ENCODE measurements at regions not wholly inside any gene's neighbourhood (a gene's known extent, or its start where the extent isn't known, plus 50 kb on each side); places are given as distances from the start of the nearest gene placed in this dataset.

DNA sequence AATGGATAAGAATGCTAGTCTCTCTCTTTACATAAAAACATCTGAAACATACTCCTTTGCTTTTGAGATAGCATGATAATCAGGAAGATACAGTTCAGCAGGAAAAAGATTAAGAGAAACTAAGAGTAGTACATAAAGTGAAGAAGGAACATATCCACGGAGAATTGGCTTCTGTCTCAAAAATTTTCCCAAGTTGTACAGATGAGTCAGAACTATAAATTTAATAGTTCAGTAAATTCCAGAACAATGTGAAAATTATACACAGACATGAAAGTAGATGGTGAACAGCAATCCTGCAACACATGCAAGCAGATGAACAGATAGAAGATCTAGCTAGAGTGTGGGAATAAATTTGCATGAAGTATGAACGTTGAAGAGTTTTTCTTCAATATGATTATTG is 691.4 kb upstream of the RIOK2 start:
- ATAC-seq (no peak), DNase-seq (ENCODE audit: low read depth, low spot score) (no peak)
- Histone ChIP-seq H3K4me1 (ENCODE audit: control insufficient read depth, insufficient read depth, low read length) (no peaks in the 10 kb centered on the region), H3K4me3 (ENCODE audit: low read depth in 2 of 2, low read length in 2 of 2) (no peak overlapping the region), H3K27me3 (ENCODE audit: control insufficient read depth, insufficient read depth, low read length) (no peaks in the 10 kb centered on the region), H3K27ac (ENCODE audit: low read length) (no peak overlapping the region), H3K9me3 (ENCODE audit: control insufficient read depth, insufficient read depth, low read depth, low read length) (no peaks in the 10 kb centered on the region), H3K36me3 (ENCODE audit: control insufficient read depth, insufficient read depth, low read length) (no peaks in the 10 kb centered on the region)
- TF ChIP-seq, protein P1, sequence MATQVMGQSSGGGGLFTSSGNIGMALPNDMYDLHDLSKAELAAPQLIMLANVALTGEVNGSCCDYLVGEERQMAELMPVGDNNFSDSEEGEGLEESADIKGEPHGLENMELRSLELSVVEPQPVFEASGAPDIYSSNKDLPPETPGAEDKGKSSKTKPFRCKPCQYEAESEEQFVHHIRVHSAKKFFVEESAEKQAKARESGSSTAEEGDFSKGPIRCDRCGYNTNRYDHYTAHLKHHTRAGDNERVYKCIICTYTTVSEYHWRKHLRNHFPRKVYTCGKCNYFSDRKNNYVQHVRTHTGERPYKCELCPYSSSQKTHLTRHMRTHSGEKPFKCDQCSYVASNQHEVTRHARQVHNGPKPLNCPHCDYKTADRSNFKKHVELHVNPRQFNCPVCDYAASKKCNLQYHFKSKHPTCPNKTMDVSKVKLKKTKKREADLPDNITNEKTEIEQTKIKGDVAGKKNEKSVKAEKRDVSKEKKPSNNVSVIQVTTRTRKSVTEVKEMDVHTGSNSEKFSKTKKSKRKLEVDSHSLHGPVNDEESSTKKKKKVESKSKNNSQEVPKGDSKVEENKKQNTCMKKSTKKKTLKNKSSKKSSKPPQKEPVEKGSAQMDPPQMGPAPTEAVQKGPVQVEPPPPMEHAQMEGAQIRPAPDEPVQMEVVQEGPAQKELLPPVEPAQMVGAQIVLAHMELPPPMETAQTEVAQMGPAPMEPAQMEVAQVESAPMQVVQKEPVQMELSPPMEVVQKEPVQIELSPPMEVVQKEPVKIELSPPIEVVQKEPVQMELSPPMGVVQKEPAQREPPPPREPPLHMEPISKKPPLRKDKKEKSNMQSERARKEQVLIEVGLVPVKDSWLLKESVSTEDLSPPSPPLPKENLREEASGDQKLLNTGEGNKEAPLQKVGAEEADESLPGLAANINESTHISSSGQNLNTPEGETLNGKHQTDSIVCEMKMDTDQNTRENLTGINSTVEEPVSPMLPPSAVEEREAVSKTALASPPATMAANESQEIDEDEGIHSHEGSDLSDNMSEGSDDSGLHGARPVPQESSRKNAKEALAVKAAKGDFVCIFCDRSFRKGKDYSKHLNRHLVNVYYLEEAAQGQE (IDR thresholded peaks at IDR 0.05; ENCODE audit: insufficient read depth in 1 of 2, low read depth in 2 of 2, low read length in 1 of 2) = no peak
- ChIA-PET CTCF (no interaction called here), POLR2A (no interaction called here)
- intact Hi-C loops (cut with micrococcal nuclease; ENCODE audit: unreplicated experiment) = no loop called here
- no TSS peak for BruUV-seq (replicated peaks)
- in situ Hi-C loops (cut with HindIII; ENCODE audit: low pct_unique_long_range_greater_than_20kb, low sequenced_read_pairs) = no loop called here

DNA sequence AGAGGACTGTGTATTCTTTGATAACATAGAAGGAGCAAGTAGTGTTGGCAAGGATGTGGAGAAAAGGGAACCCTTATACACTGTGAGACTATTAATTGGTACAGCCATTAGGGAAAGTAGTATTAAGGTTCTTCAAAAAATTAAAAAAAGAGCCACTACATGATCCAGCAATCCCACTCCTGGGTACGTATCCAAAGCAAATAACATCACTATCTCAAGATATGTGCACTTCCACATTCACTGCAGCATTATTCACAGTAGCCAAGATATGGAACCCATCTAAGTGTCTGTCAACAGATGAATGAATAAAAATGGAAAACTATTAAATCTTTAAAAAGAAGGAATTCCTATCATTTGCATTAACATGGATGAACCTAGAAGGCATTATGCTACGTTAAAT is 693.2 kb upstream of the RIOK2 start:
- ChIA-PET CTCF (no interaction called here), POLR2A (no interaction called here)
- no TSS peak for BruUV-seq (replicated peaks)
- ATAC-seq (no peak), DNase-seq (ENCODE audit: low read depth, low spot score) (no peak)
- H3K4me1 ChIP-seq (ENCODE audit: control insufficient read depth, insufficient read depth, low read length) = no peaks in the 10 kb centered on the region
- in situ Hi-C loops (cut with HindIII; ENCODE audit: low pct_unique_long_range_greater_than_20kb, low sequenced_read_pairs) (no loop called here), intact Hi-C loops (cut with micrococcal nuclease; ENCODE audit: unreplicated experiment) (no loop called here)
- no peaks in the 10 kb centered on the region for H3K36me3 ChIP-seq (ENCODE audit: control insufficient read depth, insufficient read depth, low read length)
- H3K9me3 ChIP-seq (ENCODE audit: control insufficient read depth, insufficient read depth, low read depth, low read length) = no peaks in the 10 kb centered on the region
- no peak overlapping the region for H3K27ac ChIP-seq (ENCODE audit: low read length)
- no peak overlapping the region for H3K4me3 ChIP-seq (ENCODE audit: low read depth in 2 of 2, low read length in 2 of 2)
- no peaks in the 10 kb centered on the region for H3K27me3 ChIP-seq (ENCODE audit: control insufficient read depth, insufficient read depth, low read length)
- no peak for TF ChIP-seq TCF7L2 (IDR thresholded peaks at IDR 0.05; ENCODE audit: low read depth, low read length)
- TF ChIP-seq SIN3A (IDR thresholded peaks at IDR 0.05; ENCODE audit: borderline replicate concordance, insufficient read depth, low read depth, low read length) = no peak
- no peak for TF ChIP-seq POLR2AphosphoS5 (IDR thresholded peaks at IDR 0.05; ENCODE audit: low read depth, low read length)

DNA sequence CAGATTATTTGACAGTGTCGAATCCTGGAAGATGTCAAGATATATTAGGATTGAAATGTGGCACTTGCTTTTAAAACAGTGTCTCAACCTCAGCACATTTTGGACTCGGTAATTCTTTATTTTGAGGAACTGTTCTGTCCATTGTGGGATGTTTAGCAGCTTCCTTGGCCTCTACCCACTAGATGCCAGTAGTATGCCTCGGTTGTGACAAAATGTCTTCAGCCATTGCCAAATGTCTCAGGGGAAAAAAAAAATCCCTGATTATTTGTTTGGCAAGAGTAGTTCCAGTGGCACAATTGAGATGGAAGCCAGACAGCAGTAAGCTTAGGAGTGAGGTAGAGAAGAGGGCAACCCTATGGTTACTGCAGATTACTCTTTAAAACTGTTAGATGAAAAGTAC is 694.5 kb upstream of the RIOK2 start:
- ATAC-seq (no peak), DNase-seq (ENCODE audit: low read depth, low spot score) (no peak)
- ChIA-PET POLR2A (no interaction called here), CTCF (no interaction called here)
- BruUV-seq (replicated peaks) = no TSS peak
- Histone ChIP-seq H3K36me3 (ENCODE audit: control insufficient read depth, insufficient read depth, low read length) (no peaks in the 10 kb centered on the region), H3K9me3 (ENCODE audit: control insufficient read depth, insufficient read depth, low read depth, low read length) (no peaks in the 10 kb centered on the region), H3K27ac (ENCODE audit: low read length) (no peak overlapping the region), H3K4me1 (ENCODE audit: control insufficient read depth, insufficient read depth, low read length) (no peaks in the 10 kb centered on the region), H3K27me3 (ENCODE audit: control insufficient read depth, insufficient read depth, low read length) (no peaks in the 10 kb centered on the region), H3K4me3 (ENCODE audit: low read depth in 2 of 2, low read length in 2 of 2) (no peak overlapping the region)
- TF ChIP-seq, protein P2, sequence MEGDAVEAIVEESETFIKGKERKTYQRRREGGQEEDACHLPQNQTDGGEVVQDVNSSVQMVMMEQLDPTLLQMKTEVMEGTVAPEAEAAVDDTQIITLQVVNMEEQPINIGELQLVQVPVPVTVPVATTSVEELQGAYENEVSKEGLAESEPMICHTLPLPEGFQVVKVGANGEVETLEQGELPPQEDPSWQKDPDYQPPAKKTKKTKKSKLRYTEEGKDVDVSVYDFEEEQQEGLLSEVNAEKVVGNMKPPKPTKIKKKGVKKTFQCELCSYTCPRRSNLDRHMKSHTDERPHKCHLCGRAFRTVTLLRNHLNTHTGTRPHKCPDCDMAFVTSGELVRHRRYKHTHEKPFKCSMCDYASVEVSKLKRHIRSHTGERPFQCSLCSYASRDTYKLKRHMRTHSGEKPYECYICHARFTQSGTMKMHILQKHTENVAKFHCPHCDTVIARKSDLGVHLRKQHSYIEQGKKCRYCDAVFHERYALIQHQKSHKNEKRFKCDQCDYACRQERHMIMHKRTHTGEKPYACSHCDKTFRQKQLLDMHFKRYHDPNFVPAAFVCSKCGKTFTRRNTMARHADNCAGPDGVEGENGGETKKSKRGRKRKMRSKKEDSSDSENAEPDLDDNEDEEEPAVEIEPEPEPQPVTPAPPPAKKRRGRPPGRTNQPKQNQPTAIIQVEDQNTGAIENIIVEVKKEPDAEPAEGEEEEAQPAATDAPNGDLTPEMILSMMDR (IDR thresholded peaks at IDR 0.05) = no peak
- TF ChIP-seq, protein P1 (IDR thresholded peaks at IDR 0.05; ENCODE audit: insufficient read depth in 1 of 2, low read depth in 2 of 2, low read length in 1 of 2) = no peak
- TF ChIP-seq SIN3A (IDR thresholded peaks at IDR 0.05; ENCODE audit: borderline replicate concordance, insufficient read depth, low read depth, low read length) (no peak), POLR2AphosphoS5 (IDR thresholded peaks at IDR 0.05; ENCODE audit: low read depth, low read length) (no peak), TCF7L2 (IDR thresholded peaks at IDR 0.05; ENCODE audit: low read depth, low read length) (no peak)
- in situ Hi-C loops (cut with HindIII; ENCODE audit: low pct_unique_long_range_greater_than_20kb, low sequenced_read_pairs) = no loop called here
- intact Hi-C loops (cut with micrococcal nuclease; ENCODE audit: unreplicated experiment) = no loop called here
